ENCODE measurements at regions not wholly inside any gene's neighbourhood (a gene's known extent, or its start where the extent isn't known, plus 50 kb on each side); places are given as distances from the start of the nearest gene placed in this dataset.

DNA sequence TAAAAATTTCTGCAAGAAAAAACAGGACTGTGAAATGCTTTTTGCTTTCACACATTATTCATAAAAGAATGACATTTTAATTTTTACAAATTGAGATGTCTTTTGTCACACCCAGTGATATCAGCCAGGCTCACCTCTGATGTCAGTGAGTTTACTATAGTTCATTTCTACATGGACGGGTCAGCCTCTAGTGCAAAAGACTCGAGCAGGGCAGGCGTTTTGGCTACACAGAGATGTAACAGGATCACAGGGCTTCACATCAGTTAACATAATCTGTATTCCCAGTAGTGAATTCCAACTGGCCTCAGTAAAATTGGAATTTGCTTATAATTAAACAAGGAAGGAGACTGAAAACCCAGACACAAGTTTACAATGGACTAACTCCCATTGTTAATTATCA, 275.6 kb upstream of the ZSWIM2 start:
- TF ChIP-seq, protein P1, sequence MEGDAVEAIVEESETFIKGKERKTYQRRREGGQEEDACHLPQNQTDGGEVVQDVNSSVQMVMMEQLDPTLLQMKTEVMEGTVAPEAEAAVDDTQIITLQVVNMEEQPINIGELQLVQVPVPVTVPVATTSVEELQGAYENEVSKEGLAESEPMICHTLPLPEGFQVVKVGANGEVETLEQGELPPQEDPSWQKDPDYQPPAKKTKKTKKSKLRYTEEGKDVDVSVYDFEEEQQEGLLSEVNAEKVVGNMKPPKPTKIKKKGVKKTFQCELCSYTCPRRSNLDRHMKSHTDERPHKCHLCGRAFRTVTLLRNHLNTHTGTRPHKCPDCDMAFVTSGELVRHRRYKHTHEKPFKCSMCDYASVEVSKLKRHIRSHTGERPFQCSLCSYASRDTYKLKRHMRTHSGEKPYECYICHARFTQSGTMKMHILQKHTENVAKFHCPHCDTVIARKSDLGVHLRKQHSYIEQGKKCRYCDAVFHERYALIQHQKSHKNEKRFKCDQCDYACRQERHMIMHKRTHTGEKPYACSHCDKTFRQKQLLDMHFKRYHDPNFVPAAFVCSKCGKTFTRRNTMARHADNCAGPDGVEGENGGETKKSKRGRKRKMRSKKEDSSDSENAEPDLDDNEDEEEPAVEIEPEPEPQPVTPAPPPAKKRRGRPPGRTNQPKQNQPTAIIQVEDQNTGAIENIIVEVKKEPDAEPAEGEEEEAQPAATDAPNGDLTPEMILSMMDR (IDR thresholded peaks at IDR 0.05; ENCODE audit: low read length): no peak
- TF ChIP-seq EZH2 (IDR thresholded peaks at IDR 0.05; ENCODE audit: borderline replicate concordance, low read length): no peak
